ENCODE measurements at regions not wholly inside any gene's neighbourhood (a gene's known extent, or its start where the extent isn't known, plus 50 kb on each side); places are given as distances from the start of the nearest gene placed in this dataset.

DNA sequence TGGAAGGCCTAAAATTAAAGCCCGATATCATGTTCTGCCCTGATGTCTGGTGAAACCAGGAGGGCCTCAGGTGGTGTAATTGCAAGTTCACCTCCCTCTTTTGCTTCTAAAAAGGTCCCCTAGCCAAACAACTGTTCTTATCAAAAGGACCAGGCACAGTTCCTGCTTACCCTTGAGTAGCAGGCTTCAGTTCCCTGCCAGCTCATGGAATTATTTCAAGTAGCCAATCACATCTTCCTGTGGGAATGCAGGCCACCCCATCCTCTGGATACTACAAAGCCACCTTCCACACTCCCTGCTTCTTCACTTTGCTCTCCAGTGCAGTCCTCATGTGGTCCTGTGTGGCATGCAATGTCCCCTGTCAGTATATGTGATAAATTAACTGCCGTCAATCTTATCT lies 97.7 kb upstream of the GALNT17 start:
- in situ Hi-C loops (cut with HindIII; ENCODE audit: low pct_unique_long_range_greater_than_20kb, low sequenced_read_pairs) = no loop called here
- no peak for DNase-seq (ENCODE audit: low read depth, low spot score)

GRCh38 chr7:71042591-71042990 lies 89.4 kb upstream of the GALNT17 start:
- in situ Hi-C loops (cut with HindIII; ENCODE audit: low pct_unique_long_range_greater_than_20kb, low sequenced_read_pairs) = no loop called here
- no peak for DNase-seq (ENCODE audit: low read depth, low spot score)

DNA sequence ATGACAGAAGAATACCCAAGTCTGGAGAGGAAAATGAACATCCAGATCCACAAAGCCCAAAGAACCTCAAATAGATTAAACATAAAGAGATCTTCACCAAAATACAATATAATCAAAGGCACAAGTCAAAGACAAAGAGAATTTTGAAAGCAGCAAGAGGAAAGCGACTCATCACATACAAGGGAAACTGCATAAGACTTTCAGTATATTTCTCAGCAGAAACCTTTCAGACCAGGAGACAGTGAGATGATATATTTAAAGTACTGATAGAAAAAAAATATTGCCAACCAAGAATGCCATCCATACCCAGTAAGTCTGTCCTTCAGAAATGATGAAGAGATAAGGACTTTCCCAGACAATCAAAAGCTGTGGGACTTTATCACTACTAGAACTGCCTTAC lies 81.5 kb upstream of the GALNT17 start:
- no peak for DNase-seq (ENCODE audit: low read depth, low spot score)
- in situ Hi-C loops (cut with HindIII; ENCODE audit: low pct_unique_long_range_greater_than_20kb, low sequenced_read_pairs) = no loop called here

GRCh38 chr7:71055504-71055903 lies 76.4 kb upstream of the GALNT17 start:
- DNase-seq (ENCODE audit: low read depth, low spot score) = no peak
- in situ Hi-C loops (cut with HindIII; ENCODE audit: low pct_unique_long_range_greater_than_20kb, low sequenced_read_pairs) = no loop called here

GRCh38 chr7:71077743-71078476 lies 54.0 kb upstream of the GALNT17 start:
- in situ Hi-C loops (cut with HindIII; ENCODE audit: low pct_unique_long_range_greater_than_20kb, low sequenced_read_pairs) = no loop called here

More at GRCh38 chr7:71077743-71078476, 54.0 kb upstream of the GALNT17 start:
- DNase-seq (ENCODE audit: low read depth, low spot score) = no peak

Data from SK-MEL-5 (cell line).